GM23338 (cell line): ENCODE measurements at regions not wholly inside any gene's neighbourhood (a gene's known extent, or its start where the extent isn't known, plus 50 kb on each side); places are given as distances from the start of the nearest gene placed in this dataset.

Source experiments
- ATAC-seq: fragments of 200-7000 bp; cut with Tn5 transposase; 3 replicates; pipeline ENCODE4 v1.9.1; 2020
- DNase-seq: peaks from one replicate; pipeline ENCODE4 v3.0.0-alpha.2; 2015; ENCODE audit warnings: low spot score
- H2AFZ ChIP-seq: fragments of 200-600 bp; sonication (generic); 2 replicates; pipeline ENCODE4 v1.8.0; 2016; ENCODE audit warnings: antibody characterized with exemption, mild to moderate bottlenecking, moderate library complexity
- H3F3A ChIP-seq: fragments of 200-600 bp; sonication (generic); replicated peaks from 2 replicates; pipeline ENCODE4 v1.8.0; 2017; ENCODE audit warnings: antibody characterized with exemption, mixed run types, low read depth
- H3K27ac ChIP-seq: fragments of 200-600 bp; sonication (generic); 2 replicates; pipeline ENCODE4 v1.6.1; 2016; ENCODE audit warnings: low read depth
- H3K27me3 ChIP-seq: fragments of 200-600 bp; sonication (generic); 2 replicates; pipeline ENCODE4 v1.8.0; 2016; ENCODE audit warnings: mild to moderate bottlenecking, mixed run types, moderate library complexity; ENCODE audit not compliant: insufficient read depth
- H3K36me3 ChIP-seq: fragments of 200-600 bp; sonication (generic); 2 replicates; pipeline ENCODE4 v1.8.0; 2016; ENCODE audit warnings: mild to moderate bottlenecking; ENCODE audit not compliant: insufficient read depth
- H3K4me1 ChIP-seq: fragments of 200-600 bp; sonication (generic); 2 replicates; pipeline ENCODE4 v1.8.0; 2016; ENCODE audit warnings: mild to moderate bottlenecking, moderate library complexity; ENCODE audit not compliant: insufficient read depth
- H3K4me2 ChIP-seq: fragments of 200-600 bp; sonication (generic); 2 replicates; pipeline ENCODE4 v1.7.1; 2017; ENCODE audit warnings: mixed run types
- H3K4me3 ChIP-seq: fragments of 200-600 bp; sonication (generic); 2 replicates; pipeline ENCODE4 v1.6.1; 2016; ENCODE audit warnings: mixed run types
- H3K79me2 ChIP-seq: fragments of 200-600 bp; sonication (generic); replicated peaks from 2 replicates; pipeline ENCODE4 v1.8.0; 2017; ENCODE audit warnings: mild to moderate bottlenecking; ENCODE audit not compliant: insufficient read depth
- H3K9me2 ChIP-seq: fragments of 200-600 bp; sonication (generic); 2 replicates; pipeline ENCODE4 v1.8.0; 2017; ENCODE audit not compliant: insufficient read depth
- H4K20me1 ChIP-seq: fragments of 200-600 bp; sonication (generic); replicated peaks from 2 replicates; pipeline ENCODE4 v1.8.0; 2017; ENCODE audit warnings: mild to moderate bottlenecking; ENCODE audit not compliant: insufficient read depth
- H3K27ac Mint-ChIP-seq: 2 replicates; pipeline ENCODE4 v1.8.0; 2020; ENCODE audit warnings: inconsistent platforms, mild to moderate bottlenecking, moderate library complexity, mixed read lengths
- H3K27me3 Mint-ChIP-seq: 3 replicates; pipeline ENCODE4 v1.8.0; 2022; ENCODE audit warnings: low read depth, mild to moderate bottlenecking, moderate library complexity, mixed read lengths, inconsistent platforms; ENCODE audit not compliant: insufficient read depth, poor library complexity
- H3K36me3 Mint-ChIP-seq: 3 replicates; pipeline ENCODE4 v1.8.0; 2021; ENCODE audit warnings: low read depth, mild to moderate bottlenecking, inconsistent platforms, moderate library complexity, mixed read lengths
- H3K4me1 Mint-ChIP-seq: 3 replicates; pipeline ENCODE4 v1.8.0; 2020; ENCODE audit warnings: mild to moderate bottlenecking, inconsistent platforms, mixed read lengths
- H3K4me3 Mint-ChIP-seq: 3 replicates; pipeline ENCODE4 v1.8.0; 2021; ENCODE audit warnings: moderate library complexity, mild to moderate bottlenecking, inconsistent platforms, mixed read lengths
- H3K9me3 Mint-ChIP-seq: 3 replicates; pipeline ENCODE4 v1.8.0; 2020; ENCODE audit warnings: moderate library complexity, mild to moderate bottlenecking, inconsistent platforms, mixed read lengths
- CTCF ChIP-seq, 2 experiments: fragments of 200-600 bp in 1 of 2; sonication (generic) in 1 of 2; conservative IDR thresholded peaks; 2 replicates each; pipeline versions ENCODE4 v1.5.1 to v1.6.1; 2016 to 2017; ENCODE audit warnings: antibody characterized with exemption in 2 of 2, low read depth in 2 of 2, mild to moderate bottlenecking in 2 of 2, moderate library complexity in 1 of 2
- EZH2 ChIP-seq: fragments of 200-600 bp; sonication (generic); IDR thresholded peaks from one replicate; pipeline ENCODE4 v1.8.0; 2017; ENCODE audit warnings: antibody characterized with exemption, mild to moderate bottlenecking, low read depth; ENCODE audit not compliant: unreplicated experiment
- EZH2phosphoT487 ChIP-seq: fragments of 200-600 bp; sonication (generic); IDR thresholded peaks from one replicate; pipeline ENCODE4 v1.8.1; 2018; ENCODE audit warnings: antibody characterized with exemption; ENCODE audit not compliant: unreplicated experiment
- JUNB ChIP-seq: IDR thresholded peaks from one replicate; pipeline ENCODE4 v1.6.1; 2016; ENCODE audit warnings: antibody characterized with exemption; ENCODE audit not compliant: unreplicated experiment
- NANOG ChIP-seq: IDR thresholded peaks from 2 replicates; pipeline ENCODE4 v1.6.1; 2016; ENCODE audit warnings: antibody characterized with exemption, borderline replicate concordance
- STAT1 ChIP-seq: IDR thresholded peaks from one replicate; pipeline ENCODE4 v1.6.1; 2016; ENCODE audit warnings: antibody characterized with exemption; ENCODE audit not compliant: unreplicated experiment
- ZNF114 ChIP-seq: fragments of 250-450 bp; sonication (Bioruptor Pico); IDR thresholded peaks from 2 replicates; pipeline ENCODE4 v1.5.0; 2020; ENCODE audit warnings: mild to moderate bottlenecking, moderate library complexity
- ZNF331 ChIP-seq: fragments of 250-450 bp; sonication (Bioruptor Pico); IDR thresholded peaks from 2 replicates; pipeline ENCODE4 v1.5.0; 2020; ENCODE audit warnings: low read depth, mild to moderate bottlenecking, moderate library complexity
- ZNF462 ChIP-seq: fragments of 250-450 bp; sonication (Bioruptor Pico); IDR thresholded peaks from 2 replicates; pipeline ENCODE4 v1.5.0; 2020; ENCODE audit warnings: mild to moderate bottlenecking, moderate library complexity
- TF ChIP-seq, protein P1 (sequence below): IDR thresholded peaks from 2 replicates; pipeline ENCODE4 v1.6.1; 2016; ENCODE audit warnings: antibody characterized with exemption

- Mint-ChIP-seq H3K4me3 (no peak overlapping the region), H3K27me3 (no peaks in the 10 kb centered on the region), H3K9me3 (peaks cover 45% of the 10 kb centered on the region), H3K27ac (no peak overlapping the region), H3K4me1 (peaks cover 6% of the 10 kb centered on the region; the same call in 2 of the 3 replicates), H3K36me3 (peaks cover 16% of the 10 kb centered on the region)
- ATAC-seq (no peak), DNase-seq (no peak)
- no peak for TF ChIP-seq NANOG
- no peak for TF ChIP-seq EZH2
- TF ChIP-seq ZNF331 (CRISPR knock-in tag): no peak
- TF ChIP-seq, protein P1, sequence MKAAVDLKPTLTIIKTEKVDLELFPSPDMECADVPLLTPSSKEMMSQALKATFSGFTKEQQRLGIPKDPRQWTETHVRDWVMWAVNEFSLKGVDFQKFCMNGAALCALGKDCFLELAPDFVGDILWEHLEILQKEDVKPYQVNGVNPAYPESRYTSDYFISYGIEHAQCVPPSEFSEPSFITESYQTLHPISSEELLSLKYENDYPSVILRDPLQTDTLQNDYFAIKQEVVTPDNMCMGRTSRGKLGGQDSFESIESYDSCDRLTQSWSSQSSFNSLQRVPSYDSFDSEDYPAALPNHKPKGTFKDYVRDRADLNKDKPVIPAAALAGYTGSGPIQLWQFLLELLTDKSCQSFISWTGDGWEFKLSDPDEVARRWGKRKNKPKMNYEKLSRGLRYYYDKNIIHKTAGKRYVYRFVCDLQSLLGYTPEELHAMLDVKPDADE: no peak
- TF ChIP-seq EZH2phosphoT487: no peak
- TF ChIP-seq ZNF114: no peak
- no peak for TF ChIP-seq STAT1
- TF ChIP-seq CTCF (conservative IDR thresholded peaks at IDR 0.05; ENCODE audit: low read depth in 2 of 2): no peak
- no peak for TF ChIP-seq ZNF462 (CRISPR knock-in tag)
- no peak for TF ChIP-seq JUNB
- no peaks in the 10 kb centered on the region for H3K36me3 ChIP-seq
- no peaks in the 10 kb centered on the region for H3F3A ChIP-seq
- no peaks in the 10 kb centered on the region; the same call in 1 of the 2 replicates for H4K20me1 ChIP-seq
- H3K9me2 ChIP-seq: no peaks in the 10 kb centered on the region
- no peaks in the 10 kb centered on the region for H3K27me3 ChIP-seq
- no peaks in the 10 kb centered on the region for H3K4me1 ChIP-seq
- H3K4me2 ChIP-seq: no peak overlapping the region
- no peaks in the 10 kb centered on the region for H3K79me2 ChIP-seq
- H3K27ac ChIP-seq: no peak overlapping the region
- no peak overlapping the region for H2AFZ ChIP-seq
- H3K4me3 ChIP-seq: no peak overlapping the region
Measured at GRCh38 chr4:159416996-159417395, 314.1 kb downstream of the RAPGEF2 start.
